Activated naive CD8-positive, alpha-beta T cell treated with anti-CD3 and anti-CD28 coated beads, Interleukin-2, amount 10 ng/mL, durations not matched to agents 7 days and 5 days (primary cell): ENCODE measurements at regions not wholly inside any gene's neighbourhood (a gene's known extent, or its start where the extent isn't known, plus 50 kb on each side); places are given as distances from the start of the nearest gene placed in this dataset.

Experiments
- ATAC-seq: fragments of 150-1000 bp; cut with Tn5 transposase; one replicate; pipeline ENCODE4 v1.10.0; 2021; ENCODE audit warnings: low read depth, moderate library complexity
- POLR2A ChIA-PET: fragments of 350-600 bp; sonication (Branson Sonifier 250); formaldehyde crosslinking; loops from one replicate; lab custom pipeline; 2021; ENCODE audit warnings: antibody characterized with exemption; lab: Charles Lee
- DNase-seq: peaks from one replicate; pipeline ENCODE4 v3.0.0; 2021
- H3K27ac Mint-ChIP-seq: one replicate; pipeline ENCODE4 v1.8.0; 2022; ENCODE audit warnings: mild to moderate bottlenecking, mixed read lengths
- H3K27me3 Mint-ChIP-seq: one replicate; pipeline ENCODE4 v1.8.0; 2022; ENCODE audit warnings: mild to moderate bottlenecking, moderate library complexity, mixed read lengths
- H3K36me3 Mint-ChIP-seq: one replicate; pipeline ENCODE4 v1.8.0; 2021; ENCODE audit warnings: mild to moderate bottlenecking, mixed read lengths
- H3K4me1 Mint-ChIP-seq: one replicate; pipeline ENCODE4 v1.8.0; 2021; ENCODE audit warnings: mixed read lengths
- H3K4me3 Mint-ChIP-seq: one replicate; pipeline ENCODE4 v1.8.0; 2022; ENCODE audit warnings: mild to moderate bottlenecking, moderate library complexity, mixed read lengths
- H3K9me3 Mint-ChIP-seq: one replicate; pipeline ENCODE4 v1.8.0; 2021; ENCODE audit warnings: mixed read lengths

DNA sequence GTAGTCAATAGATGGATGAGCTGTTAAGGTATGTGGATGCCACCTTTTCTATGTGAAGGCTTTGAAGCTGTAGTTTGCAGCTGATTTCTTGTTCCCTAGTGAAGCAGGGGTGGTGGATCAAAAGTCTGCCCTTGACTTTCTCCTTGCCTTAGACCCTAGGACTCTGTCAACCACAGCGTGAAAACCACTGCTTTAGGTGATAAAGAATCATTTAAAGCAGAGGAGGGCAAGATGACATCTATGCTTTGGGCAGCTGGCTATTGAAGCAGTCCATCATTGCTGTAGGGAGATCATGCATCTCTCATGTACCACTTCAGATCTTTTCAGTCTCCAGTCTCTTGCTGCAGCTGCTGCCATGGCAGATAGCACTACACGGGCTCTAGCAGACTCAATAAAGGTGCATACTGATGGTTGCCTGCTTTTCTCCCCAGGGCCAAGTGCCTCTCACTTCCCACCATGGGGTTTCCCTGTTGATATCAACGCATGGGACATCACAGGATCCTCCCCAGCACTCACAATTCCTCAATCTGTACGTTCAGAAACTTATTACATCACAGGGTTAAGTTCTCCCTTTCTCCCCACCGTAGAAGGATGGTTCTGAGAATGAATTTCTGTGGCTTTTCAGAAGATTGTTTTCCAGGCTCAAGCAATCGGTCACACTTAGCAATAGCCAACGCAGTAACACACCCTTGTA, 122.0 kb upstream of the STMND1 start:
- H3K36me3 Mint-ChIP-seq = no peaks in the 10 kb centered on the region
- peaks cover 36% of the 10 kb centered on the region for H3K27me3 Mint-ChIP-seq
- H3K9me3 Mint-ChIP-seq = no peaks in the 10 kb centered on the region
- no peak for DNase-seq
- no peak overlapping the region for H3K27ac Mint-ChIP-seq
- POLR2A ChIA-PET = no interaction called here
- no peak for ATAC-seq
- H3K4me1 Mint-ChIP-seq = no peaks in the 10 kb centered on the region
- H3K4me3 Mint-ChIP-seq = no peak overlapping the region

DNA sequence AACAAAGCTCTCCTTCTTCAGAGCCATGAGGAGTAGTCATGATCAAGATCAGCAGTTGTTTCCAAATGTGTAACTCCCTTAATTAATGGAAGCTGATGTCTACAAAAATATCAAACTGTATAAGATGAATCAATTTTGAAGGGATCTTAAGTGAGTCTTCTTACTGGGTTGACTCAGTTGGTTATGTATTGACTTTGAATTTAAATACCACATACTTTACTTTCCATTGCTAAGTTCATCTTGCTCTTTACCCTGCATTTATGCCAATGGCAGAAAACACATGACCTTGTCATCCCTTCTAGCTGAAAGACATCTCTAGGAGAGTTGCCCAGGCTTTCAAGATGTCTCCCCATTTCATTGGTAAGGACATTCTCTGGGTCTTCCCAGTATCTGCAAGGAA, 123.2 kb upstream of the STMND1 start:
- POLR2A ChIA-PET = no interaction called here
- Mint-ChIP-seq H3K4me1 (no peaks in the 10 kb centered on the region), H3K9me3 (no peaks in the 10 kb centered on the region), H3K4me3 (no peak overlapping the region), H3K36me3 (no peaks in the 10 kb centered on the region), H3K27me3 (peaks cover 30% of the 10 kb centered on the region), H3K27ac (no peak overlapping the region)
- ATAC-seq (no peak), DNase-seq (no peak)

DNA sequence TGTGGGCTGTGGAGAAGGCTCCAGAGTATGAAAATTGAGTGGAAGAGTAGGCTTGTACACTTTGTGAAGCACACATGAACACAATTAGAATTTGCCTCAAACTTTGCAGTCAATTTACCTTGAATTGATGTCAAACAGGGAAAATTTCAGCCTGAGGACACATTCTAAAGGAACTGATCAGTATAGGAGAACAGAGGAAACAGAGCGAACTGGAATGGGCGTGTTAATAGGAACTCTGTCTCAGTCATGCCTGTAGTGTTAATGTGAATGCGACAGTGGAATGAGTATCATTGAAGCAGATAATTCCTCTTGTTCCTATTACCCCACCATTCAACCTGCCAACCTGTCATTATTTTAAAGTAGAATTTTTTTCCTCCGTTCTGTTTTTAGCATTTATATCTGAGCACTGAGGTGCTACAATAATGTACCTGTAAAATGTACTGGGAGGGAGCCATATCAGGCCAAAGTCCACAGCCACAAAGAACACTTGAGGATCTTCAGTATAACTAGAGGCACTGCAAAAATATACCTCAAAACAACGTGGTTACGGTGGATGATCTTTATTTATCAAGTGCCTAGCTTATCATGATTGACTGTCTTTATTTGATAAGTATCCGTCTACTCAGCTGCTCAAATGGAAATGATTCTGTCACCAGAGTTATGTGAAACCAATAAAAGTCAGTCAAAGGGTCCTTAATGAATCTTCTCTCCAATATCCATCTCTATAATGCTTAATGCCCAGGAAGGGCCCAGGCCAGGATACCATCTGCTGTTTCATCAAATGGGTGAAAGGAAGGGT, 125.3 kb upstream of the STMND1 start:
- Mint-ChIP-seq H3K36me3 (no peaks in the 10 kb centered on the region), H3K9me3 (peaks cover 3% of the 10 kb centered on the region), H3K4me3 (no peak overlapping the region), H3K27ac (no peak overlapping the region), H3K27me3 (peaks cover 30% of the 10 kb centered on the region), H3K4me1 (peaks cover 2% of the 10 kb centered on the region)
- POLR2A ChIA-PET = no interaction called here
- DNase-seq = no peak
- no peak for ATAC-seq

DNA sequence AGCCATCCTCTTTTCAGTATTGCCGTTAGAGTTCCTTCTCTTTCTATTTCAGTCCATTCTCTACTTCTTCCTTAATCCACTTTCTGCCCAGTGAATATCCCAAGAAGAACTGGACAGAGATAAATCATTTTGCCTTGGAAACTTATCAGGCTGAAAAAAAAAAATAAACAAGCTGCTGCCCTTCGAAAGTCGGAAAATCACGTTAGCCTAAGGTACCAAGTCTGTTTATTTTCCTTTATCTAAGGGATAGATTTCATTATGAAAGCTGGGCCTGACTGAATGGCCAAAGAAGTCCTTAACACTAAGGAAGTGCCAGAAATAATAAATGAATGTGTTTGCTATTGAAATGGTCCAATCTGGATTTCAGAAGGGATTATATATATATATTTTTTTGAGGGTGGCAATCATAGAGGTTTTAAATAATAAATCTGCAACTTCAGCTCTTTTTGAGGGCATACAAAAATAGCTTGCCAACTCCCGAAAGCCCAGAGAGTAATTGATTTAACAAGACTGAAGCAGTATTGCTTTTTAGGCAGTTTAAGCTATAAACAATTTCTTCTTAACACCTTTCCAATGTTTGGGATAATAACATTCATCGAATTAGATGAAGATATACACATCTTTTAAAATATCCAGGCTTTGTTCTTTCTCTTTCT, 127.0 kb upstream of the STMND1 start:
- ATAC-seq (no peak), DNase-seq (no peak)
- Mint-ChIP-seq H3K4me3 (no peak overlapping the region), H3K27ac (no peak overlapping the region), H3K9me3 (peaks cover 3% of the 10 kb centered on the region), H3K27me3 (peaks cover 33% of the 10 kb centered on the region), H3K4me1 (peaks cover 2% of the 10 kb centered on the region), H3K36me3 (no peaks in the 10 kb centered on the region)
- POLR2A ChIA-PET = no interaction called here

- no peak overlapping the region for H3K27ac Mint-ChIP-seq
- no peak for DNase-seq
- H3K27me3 Mint-ChIP-seq = peaks cover 35% of the 10 kb centered on the region
- no peak for ATAC-seq
- POLR2A ChIA-PET = no interaction called here
- peaks cover 3% of the 10 kb centered on the region for H3K9me3 Mint-ChIP-seq
- H3K4me3 Mint-ChIP-seq = no peak overlapping the region
- no peaks in the 10 kb centered on the region for H3K36me3 Mint-ChIP-seq
- peaks cover 3% of the 10 kb centered on the region for H3K4me1 Mint-ChIP-seq
These were observed 127.5 kb upstream of the STMND1 start for GRCh38 chr6:16974387-16974673.

DNA sequence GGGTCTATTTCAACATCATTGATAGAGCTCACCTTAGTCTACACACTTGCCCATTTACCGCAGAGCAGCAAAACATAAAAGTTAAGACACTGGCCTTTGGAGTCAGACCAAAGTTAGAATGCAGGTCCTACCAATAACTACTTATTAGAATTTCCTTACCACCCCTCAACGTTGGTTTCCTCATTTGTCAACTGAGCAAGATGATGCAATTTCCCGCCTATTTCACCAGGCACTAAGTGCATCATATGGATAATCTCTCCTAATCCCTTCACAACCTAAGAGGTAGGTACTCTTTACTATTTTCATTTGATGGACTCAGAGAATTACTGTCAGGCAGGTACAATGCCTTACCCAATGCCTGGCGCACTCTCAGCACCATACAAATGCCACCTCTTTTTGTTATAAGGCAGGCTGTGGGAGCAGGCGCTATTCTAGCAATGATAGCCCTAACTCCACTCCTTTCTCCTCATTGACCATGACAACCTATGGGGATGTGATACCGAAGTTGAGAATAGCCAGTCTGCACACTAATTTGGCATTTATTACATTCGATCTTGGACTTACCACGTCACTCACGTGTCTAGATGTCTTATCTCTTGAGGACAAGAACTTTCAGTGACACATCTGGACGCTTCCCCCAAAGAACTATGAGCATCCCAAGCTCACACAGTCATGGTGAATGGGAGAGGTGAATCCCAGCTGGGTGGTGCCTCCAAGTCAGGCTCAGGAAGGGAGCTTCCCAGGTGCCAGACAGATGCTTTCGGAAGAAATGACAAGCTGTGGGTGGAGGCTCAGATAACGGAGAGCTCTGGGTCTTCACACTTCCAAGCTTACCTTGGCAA, 128.1 kb upstream of the STMND1 start:
- H3K27ac Mint-ChIP-seq = no peak overlapping the region
- H3K27me3 Mint-ChIP-seq = peaks cover 33% of the 10 kb centered on the region
- POLR2A ChIA-PET = no interaction called here
- peaks cover 3% of the 10 kb centered on the region for H3K4me1 Mint-ChIP-seq
- DNase-seq = no peak
- no peak overlapping the region for H3K4me3 Mint-ChIP-seq
- no peak for ATAC-seq
- peaks cover 3% of the 10 kb centered on the region for H3K9me3 Mint-ChIP-seq
- no peaks in the 10 kb centered on the region for H3K36me3 Mint-ChIP-seq

DNA sequence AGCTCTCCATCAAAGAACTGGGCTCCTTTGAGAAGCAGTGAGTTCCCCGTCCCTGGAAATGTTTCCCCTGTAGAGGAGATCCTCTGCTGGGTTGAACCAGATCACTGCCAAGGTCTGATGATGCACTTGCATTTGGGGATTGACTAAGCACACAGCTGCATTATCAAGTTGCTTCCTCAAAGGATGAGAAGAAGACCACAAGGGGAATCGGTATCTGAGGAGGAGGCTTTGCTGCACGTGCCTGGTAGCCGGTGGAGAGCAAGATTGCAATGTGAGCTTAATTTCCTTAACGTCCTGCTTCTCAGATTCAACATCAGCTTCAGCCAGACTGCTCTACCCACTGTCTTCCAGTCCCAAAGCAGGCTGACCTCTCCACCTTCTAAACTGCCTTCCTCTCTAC, 128.8 kb upstream of the STMND1 start:
- H3K27ac Mint-ChIP-seq = no peak overlapping the region
- DNase-seq (no peak), ATAC-seq (no peak)
- H3K9me3 Mint-ChIP-seq = peaks cover 3% of the 10 kb centered on the region
- no peak overlapping the region for H3K4me3 Mint-ChIP-seq
- POLR2A ChIA-PET = no interaction called here
- peaks cover 3% of the 10 kb centered on the region for H3K4me1 Mint-ChIP-seq
- H3K36me3 Mint-ChIP-seq = no peaks in the 10 kb centered on the region
- peaks cover 32% of the 10 kb centered on the region for H3K27me3 Mint-ChIP-seq

- Mint-ChIP-seq H3K27me3 (peaks cover 29% of the 10 kb centered on the region), H3K27ac (no peak overlapping the region), H3K9me3 (peaks cover 3% of the 10 kb centered on the region), H3K4me3 (no peak overlapping the region), H3K4me1 (peaks cover 3% of the 10 kb centered on the region), H3K36me3 (no peaks in the 10 kb centered on the region)
- POLR2A ChIA-PET = no interaction called here
- DNase-seq = no peak
- ATAC-seq = no peak
These were observed 129.3 kb upstream of the STMND1 start for GRCh38 chr6:16972535-16972934.

GRCh38 chr6:16969699-16970655, 131.9 kb upstream of the STMND1 start:
- peaks cover 4% of the 10 kb centered on the region for H3K4me1 Mint-ChIP-seq
- H3K36me3 Mint-ChIP-seq = no peaks in the 10 kb centered on the region
- peaks cover 22% of the 10 kb centered on the region for H3K27me3 Mint-ChIP-seq
- H3K4me3 Mint-ChIP-seq = no peak overlapping the region
- peaks cover 3% of the 10 kb centered on the region for H3K9me3 Mint-ChIP-seq
- no peak overlapping the region for H3K27ac Mint-ChIP-seq
- POLR2A ChIA-PET = no interaction called here
- ATAC-seq (no peak), DNase-seq (no peak)

DNA sequence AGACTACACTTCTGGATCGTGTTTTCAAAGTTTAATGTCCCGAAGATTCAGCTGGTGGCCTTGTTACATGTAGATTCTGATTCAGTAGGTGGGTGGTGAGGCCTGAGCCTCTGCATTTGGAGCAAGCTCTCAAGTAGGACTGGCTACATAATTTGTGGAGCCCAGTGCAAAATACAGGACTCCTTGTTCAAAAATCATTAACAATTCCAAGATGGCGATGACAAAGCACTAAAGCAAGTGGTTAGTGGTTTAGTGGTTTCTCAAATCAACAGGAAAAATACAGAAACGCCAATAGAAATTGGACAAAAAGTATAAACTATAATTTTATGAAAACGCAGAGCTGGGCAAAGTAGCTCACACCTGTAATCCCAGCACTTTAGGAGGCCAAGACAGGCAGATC, 133.7 kb upstream of the STMND1 start:
- POLR2A ChIA-PET = no interaction called here
- ATAC-seq = no peak
- H3K27ac Mint-ChIP-seq = no peak overlapping the region

DNA sequence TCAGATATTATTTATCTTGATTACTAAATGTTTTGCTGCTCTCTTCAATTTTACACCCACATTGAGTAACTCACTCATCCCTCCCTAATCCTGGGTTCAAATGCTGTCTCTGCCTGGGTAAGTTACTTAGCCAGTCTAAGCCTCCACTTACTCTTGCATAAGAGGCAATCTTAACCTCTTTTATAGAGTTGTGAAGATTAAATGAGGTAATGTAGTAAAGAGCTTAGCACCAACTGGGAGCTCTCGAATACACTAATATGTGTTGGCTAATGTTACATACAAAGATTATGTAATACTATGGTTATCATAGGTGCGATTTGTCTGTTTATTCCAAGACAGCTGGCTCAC, 134.4 kb upstream of the STMND1 start:
- Mint-ChIP-seq H3K4me3 (no peak overlapping the region), H3K36me3 (no peaks in the 10 kb centered on the region), H3K9me3 (no peaks in the 10 kb centered on the region), H3K4me1 (peaks cover 7% of the 10 kb centered on the region), H3K27me3 (peaks cover 24% of the 10 kb centered on the region), H3K27ac (no peak overlapping the region)
- POLR2A ChIA-PET = no interaction called here
- ATAC-seq (no peak), DNase-seq (no peak)

More for the DNA sequence above, 133.7 kb upstream of the STMND1 start:
- Mint-ChIP-seq H3K9me3 (no peaks in the 10 kb centered on the region), H3K36me3 (no peaks in the 10 kb centered on the region), H3K4me1 (peaks cover 7% of the 10 kb centered on the region), H3K4me3 (no peak overlapping the region), H3K27me3 (peaks cover 24% of the 10 kb centered on the region)
- DNase-seq = no peak

GRCh38 chr6:16966791-16967469, 134.9 kb upstream of the STMND1 start:
- no peak overlapping the region for H3K27ac Mint-ChIP-seq
- no peak for ATAC-seq
- POLR2A ChIA-PET = no interaction called here

More at GRCh38 chr6:16966791-16967469, 134.9 kb upstream of the STMND1 start:
- peaks cover 5% of the 10 kb centered on the region for H3K4me1 Mint-ChIP-seq
- peaks cover 27% of the 10 kb centered on the region for H3K27me3 Mint-ChIP-seq
- DNase-seq = no peak
- H3K36me3 Mint-ChIP-seq = no peaks in the 10 kb centered on the region
- no peaks in the 10 kb centered on the region for H3K9me3 Mint-ChIP-seq
- H3K4me3 Mint-ChIP-seq = no peak overlapping the region
